Esophagus muscularis mucosa (tissue), 4 donors: ENCODE measurements at regions not wholly inside any gene's neighbourhood (a gene's known extent, or its start where the extent isn't known, plus 50 kb on each side); places are given as distances from the start of the nearest gene placed in this dataset.

ENCODE experiments used
- DNase-seq: peaks from one replicate; pipeline ENCODE4 v3.0.0-alpha.2; 2017; ENCODE audit errors: extremely low spot score
- H3K27ac ChIP-seq, 4 donors: fragments of 200-600 bp; sonication (generic); replicated peaks in 1 of 4; 1 replicate in 3 of 4; 2 replicates in 1 of 4; pipeline ENCODE4 v1.5.1; 2016 to 2019; ENCODE audit warnings: mild to moderate bottlenecking in 1 of 4
- H3K27me3 ChIP-seq, 4 donors: fragments of 200-600 bp; sonication (generic); one replicate each; pipeline versions ENCODE4 v1.5.1 to v1.6.0; 2016 to 2019
- H3K36me3 ChIP-seq, 4 donors: fragments of 200-600 bp; sonication (generic); one replicate each; pipeline ENCODE4 v1.5.1; 2016 to 2019
- H3K4me1 ChIP-seq, 4 donors: fragments of 200-600 bp; sonication (generic); one replicate each; pipeline ENCODE4 v1.5.1; 2016 to 2019
- H3K4me3 ChIP-seq, 4 donors: fragments of 200-600 bp; sonication (generic); 1 replicate in 2 of 4; 2 replicates in 2 of 4; pipeline ENCODE4 v1.5.1; 2016 to 2019; ENCODE audit warnings: mild to moderate bottlenecking in 4 of 4, moderate library complexity in 1 of 4
- H3K9me3 ChIP-seq, 4 donors: fragments of 200-600 bp; sonication (generic); 1 replicate in 3 of 4; 2 replicates in 1 of 4; pipeline ENCODE4 v1.5.1; 2016 to 2019
- EP300 ChIP-seq: sonication (generic); formaldehyde crosslinking; IDR thresholded peaks from one replicate; pipeline ENCODE4 v1.6.1; 2017; ENCODE audit warnings: antibody characterized with exemption
- POLR2A ChIP-seq: fragments of 450-650 bp; IDR thresholded peaks from one replicate; pipeline ENCODE4 v1.6.1; 2017; ENCODE audit warnings: antibody characterized with exemption, moderate library complexity, mild to moderate bottlenecking, low read depth
- POLR2AphosphoS5 ChIP-seq, 2 donors: sonication (generic); formaldehyde crosslinking; IDR thresholded peaks; one replicate each; pipeline ENCODE4 v1.6.1; 2017; ENCODE audit warnings: antibody characterized with exemption in 2 of 2
- WGBS: methylation state at CpG from one replicate; pipeline ENCODE4 v1.1.5; 2018; 5-methylcytosine and 5-hydroxymethylcytosine counted together
- intact Hi-C: fragments of 100-400 bp; cut with DNase I; formaldehyde crosslinking; loops from one replicate; pipeline ENCODE4 v1.15.1; 2023
- TF ChIP-seq, protein P1 (sequence below), 3 experiments: fragments of 200-600 bp in 2 of 3; fragments of 450-650 bp in 1 of 3; sonication (generic) in 2 of 3; IDR thresholded peaks; one replicate each; pipeline ENCODE4 v1.5.1; 2017 to 2019; ENCODE audit warnings: antibody characterized with exemption in 3 of 3, mild to moderate bottlenecking in 2 of 3, moderate library complexity in 1 of 3

- Histone ChIP-seq H3K27ac (no peak overlapping the region), H3K27me3 (no peaks in the 10 kb centered on the region), H3K9me3 (no peaks in the 10 kb centered on the region), H3K4me1 (peaks cover 0 to 5% (median 0%) of the 10 kb centered on the region in 4 donors), H3K36me3 (no peaks in the 10 kb centered on the region), H3K4me3 (no peak overlapping the region)
- 84% methylated on average over 2 of the region's 2 CpGs for WGBS
- TF ChIP-seq POLR2AphosphoS5 (IDR thresholded peaks at IDR 0.05) (no peak), POLR2A (no peak), EP300 (no peak)
- TF ChIP-seq, protein P1, sequence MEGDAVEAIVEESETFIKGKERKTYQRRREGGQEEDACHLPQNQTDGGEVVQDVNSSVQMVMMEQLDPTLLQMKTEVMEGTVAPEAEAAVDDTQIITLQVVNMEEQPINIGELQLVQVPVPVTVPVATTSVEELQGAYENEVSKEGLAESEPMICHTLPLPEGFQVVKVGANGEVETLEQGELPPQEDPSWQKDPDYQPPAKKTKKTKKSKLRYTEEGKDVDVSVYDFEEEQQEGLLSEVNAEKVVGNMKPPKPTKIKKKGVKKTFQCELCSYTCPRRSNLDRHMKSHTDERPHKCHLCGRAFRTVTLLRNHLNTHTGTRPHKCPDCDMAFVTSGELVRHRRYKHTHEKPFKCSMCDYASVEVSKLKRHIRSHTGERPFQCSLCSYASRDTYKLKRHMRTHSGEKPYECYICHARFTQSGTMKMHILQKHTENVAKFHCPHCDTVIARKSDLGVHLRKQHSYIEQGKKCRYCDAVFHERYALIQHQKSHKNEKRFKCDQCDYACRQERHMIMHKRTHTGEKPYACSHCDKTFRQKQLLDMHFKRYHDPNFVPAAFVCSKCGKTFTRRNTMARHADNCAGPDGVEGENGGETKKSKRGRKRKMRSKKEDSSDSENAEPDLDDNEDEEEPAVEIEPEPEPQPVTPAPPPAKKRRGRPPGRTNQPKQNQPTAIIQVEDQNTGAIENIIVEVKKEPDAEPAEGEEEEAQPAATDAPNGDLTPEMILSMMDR (IDR thresholded peaks at IDR 0.05): no peak
- DNase-seq: no peak
- intact Hi-C loops: no loop called here
These were observed 588.3 kb upstream of the SGCD start for GRCh38 chr5:155738616-155739015.

DNA sequence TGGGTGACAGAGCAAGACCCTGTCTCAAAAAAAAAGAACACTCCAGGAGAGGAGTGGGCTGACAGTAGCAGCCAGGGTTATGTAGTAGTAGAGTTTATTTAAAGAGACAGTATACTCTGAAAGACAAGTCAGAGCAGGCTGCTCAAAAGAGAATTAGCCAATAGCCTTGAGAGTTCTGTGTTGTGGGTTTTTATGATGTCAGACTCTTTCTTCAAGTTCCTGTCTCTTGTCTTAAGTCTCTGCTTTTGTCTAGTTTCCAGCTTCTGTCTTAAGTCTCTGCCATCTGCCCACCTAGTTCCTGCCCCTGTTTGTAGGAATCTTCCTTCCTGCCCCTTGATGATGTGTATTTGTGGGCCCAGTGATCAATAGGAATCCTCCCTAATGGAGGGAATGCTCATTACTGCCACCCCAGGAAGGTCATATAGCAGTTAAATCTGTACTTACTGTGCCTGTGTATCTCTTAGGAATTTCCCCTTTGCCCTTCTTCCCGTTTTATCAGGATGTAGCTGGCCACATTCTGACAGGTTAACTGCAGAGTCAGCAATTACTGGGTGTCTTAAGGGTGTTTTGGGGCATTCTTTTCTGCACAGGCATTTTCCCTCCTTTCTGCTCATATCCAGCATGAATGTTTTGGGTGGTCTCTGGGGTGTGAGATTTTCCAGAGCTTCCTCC is 580.5 kb upstream of the SGCD start:
- Histone ChIP-seq H3K27ac (no peak overlapping the region), H3K4me1 (no peaks in the 10 kb centered on the region), H3K4me3 (no peak overlapping the region), H3K36me3 (no peaks in the 10 kb centered on the region), H3K27me3 (no peaks in the 10 kb centered on the region), H3K9me3 (no peaks in the 10 kb centered on the region)
- WGBS: 38% methylated on average over 1 of the region's 1 CpG
- TF ChIP-seq POLR2AphosphoS5 (IDR thresholded peaks at IDR 0.05) (no peak), POLR2A (no peak)
- no peak for DNase-seq
- intact Hi-C loops: no loop called here

DNA sequence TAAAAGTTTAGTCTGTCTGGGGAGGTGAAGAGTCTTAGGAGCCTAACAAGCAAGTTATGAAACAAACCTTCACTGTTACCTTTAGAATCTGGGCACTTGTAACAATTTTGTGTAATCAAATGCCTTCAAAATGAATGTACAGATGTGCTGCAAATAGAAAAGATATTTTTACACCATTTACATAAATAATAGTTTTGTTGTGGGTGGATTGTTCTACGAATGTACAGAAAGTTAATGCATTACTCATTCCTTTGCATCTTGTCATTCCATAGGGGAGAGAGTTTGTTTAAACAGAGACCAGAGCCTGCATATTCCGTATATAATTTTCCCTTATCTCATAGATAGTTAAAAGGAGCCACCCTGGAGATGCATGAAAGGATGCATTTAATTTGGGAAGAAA is 576.9 kb upstream of the SGCD start:
- H3K4me3 ChIP-seq: no peak overlapping the region
- WGBS: 51% methylated on average over 2 of the region's 2 CpGs
- TF ChIP-seq EP300: no peak

GRCh38 chr5:155750571-155750970 is 576.4 kb upstream of the SGCD start:
- no peak for DNase-seq
- intact Hi-C loops: no loop called here
- H3K36me3 ChIP-seq: no peaks in the 10 kb centered on the region
- no peak overlapping the region for H3K4me3 ChIP-seq
- no peaks in the 10 kb centered on the region for H3K9me3 ChIP-seq
- no peaks in the 10 kb centered on the region for H3K27me3 ChIP-seq
- peaks cover 0 to 4% (median 0%) of the 10 kb centered on the region in 4 donors for H3K4me1 ChIP-seq
- no peak for TF ChIP-seq POLR2AphosphoS5 (IDR thresholded peaks at IDR 0.05)
- TF ChIP-seq, protein P1 (IDR thresholded peaks at IDR 0.05): no peak
- no peak for TF ChIP-seq POLR2A
- TF ChIP-seq EP300: no peak
- H3K27ac ChIP-seq: no peak overlapping the region

More for the DNA sequence above, 576.9 kb upstream of the SGCD start:
- Histone ChIP-seq H3K27ac (no peak overlapping the region), H3K36me3 (no peaks in the 10 kb centered on the region), H3K9me3 (no peaks in the 10 kb centered on the region), H3K4me1 (peaks cover 0 to 4% (median 0%) of the 10 kb centered on the region in 4 donors), H3K27me3 (no peaks in the 10 kb centered on the region)
- DNase-seq: no peak
- intact Hi-C loops: no loop called here

DNA sequence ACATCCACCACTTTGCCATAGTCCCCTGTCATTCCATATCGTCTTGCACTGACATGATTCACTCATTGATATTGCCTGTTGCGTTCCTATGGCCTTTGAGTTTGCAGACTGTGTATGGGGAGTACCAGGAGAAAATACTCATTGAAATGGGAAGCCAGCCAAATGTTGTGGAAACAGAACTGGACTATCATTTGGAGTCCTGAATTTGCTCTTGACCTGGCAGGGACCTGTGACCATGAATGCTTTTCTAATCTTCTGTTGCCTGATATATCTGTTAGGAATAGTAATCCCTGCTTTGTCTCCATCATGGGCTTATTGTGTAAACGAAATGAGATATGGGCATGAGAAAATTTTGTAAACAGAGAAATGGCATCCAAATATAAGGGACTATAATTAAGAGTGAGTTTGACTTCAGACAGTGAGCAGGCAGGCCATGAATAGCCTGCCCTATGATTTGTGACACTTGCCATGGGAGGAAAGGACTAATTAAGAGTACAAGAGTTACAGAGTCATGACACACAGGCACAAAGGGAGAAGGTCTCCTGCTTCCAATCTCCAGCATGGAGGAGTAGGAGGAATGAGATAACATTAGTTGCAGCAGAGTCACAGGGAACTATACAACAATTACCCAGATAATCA is 572.9 kb upstream of the SGCD start:
- no peaks in the 10 kb centered on the region for H3K9me3 ChIP-seq
- TF ChIP-seq POLR2A: no peak
- TF ChIP-seq, protein P1 (IDR thresholded peaks at IDR 0.05): no peak
- TF ChIP-seq POLR2AphosphoS5 (IDR thresholded peaks at IDR 0.05): no peak
- TF ChIP-seq EP300: no peak
- H3K36me3 ChIP-seq: no peaks in the 10 kb centered on the region
- WGBS: 45% methylated on average over 3 of the region's 3 CpGs
- intact Hi-C loops: no loop called here
- H3K4me1 ChIP-seq: peaks cover 0 to 4% (median 0%) of the 10 kb centered on the region in 4 donors
- DNase-seq: no peak
- no peak overlapping the region for H3K27ac ChIP-seq
- no peak overlapping the region for H3K4me3 ChIP-seq
- H3K27me3 ChIP-seq: no peaks in the 10 kb centered on the region
